Loucy (cell line): ENCODE measurements at regions not wholly inside any gene's neighbourhood (a gene's known extent, or its start where the extent isn't known, plus 50 kb on each side); places are given as distances from the start of the nearest gene placed in this dataset.

Source experiments
- H2AFZ ChIP-seq: fragments of 200-600 bp; sonication (generic); 2 replicates; pipeline ENCODE4 v1.6.0; 2016; ENCODE audit warnings: antibody characterized with exemption, mild to moderate bottlenecking, low read length, moderate library complexity
- H3F3A ChIP-seq: fragments of 200-600 bp; 2 replicates; pipeline ENCODE4 v1.6.0; 2016; ENCODE audit warnings: antibody characterized with exemption, low read depth, mild to moderate bottlenecking
- H3K27me3 ChIP-seq: fragments of 200-600 bp; sonication (generic); 2 replicates; pipeline ENCODE4 v1.6.1; 2014; ENCODE audit warnings: low read length, mild to moderate bottlenecking; ENCODE audit not compliant: insufficient read depth, poor library complexity, severe bottlenecking
- H3K36me3 ChIP-seq: fragments of 200-600 bp; sonication (generic); 2 replicates; pipeline ENCODE4 v1.6.1; 2016; ENCODE audit warnings: low read length; ENCODE audit not compliant: insufficient read depth
- H3K4me1 ChIP-seq: fragments of 200-600 bp; sonication (generic); 2 replicates; pipeline ENCODE4 v1.5.1; 2014; ENCODE audit warnings: low read length, mild to moderate bottlenecking; ENCODE audit not compliant: insufficient read depth, poor library complexity, severe bottlenecking
- H3K4me2 ChIP-seq: fragments of 200-600 bp; sonication (generic); 2 replicates; pipeline ENCODE4 v1.6.0; 2014; ENCODE audit warnings: antibody characterized with exemption, low read length, low read depth, mild to moderate bottlenecking; ENCODE audit not compliant: poor library complexity, severe bottlenecking
- H3K4me3 ChIP-seq: fragments of 200-600 bp; sonication (generic); 2 replicates; pipeline ENCODE4 v1.5.1; 2014; ENCODE audit warnings: low read length, mild to moderate bottlenecking, mixed read lengths; ENCODE audit not compliant: poor library complexity, severe bottlenecking
- H3K79me2 ChIP-seq: fragments of 200-600 bp; sonication (generic); 2 replicates; pipeline ENCODE4 v1.6.1; 2014; ENCODE audit warnings: low read length; ENCODE audit not compliant: insufficient read depth
- H3K9ac ChIP-seq: fragments of 200-600 bp; sonication (generic); 2 replicates; pipeline ENCODE4 v1.6.0; 2014; ENCODE audit warnings: mild to moderate bottlenecking, low read depth, low read length, moderate library complexity; ENCODE audit not compliant: poor library complexity, severe bottlenecking
- H3K9me2 ChIP-seq: fragments of 200-600 bp; sonication (generic); replicated peaks from 2 replicates; pipeline ENCODE4 v1.6.1; 2016; ENCODE audit warnings: low read depth, low read length, mixed read lengths
- H3K9me3 ChIP-seq: fragments of 200-600 bp; sonication (generic); 2 replicates; pipeline ENCODE4 v1.6.1; 2014; ENCODE audit warnings: mild to moderate bottlenecking, antibody characterized with exemption, low read length, low read depth; ENCODE audit not compliant: insufficient read depth
- H4K20me1 ChIP-seq: fragments of 200-600 bp; sonication (generic); 2 replicates; pipeline ENCODE4 v1.6.0; 2014; ENCODE audit warnings: antibody characterized with exemption, low read length, mild to moderate bottlenecking; ENCODE audit not compliant: insufficient read depth, poor library complexity, severe bottlenecking
- EZH2phosphoT487 ChIP-seq: fragments of 200-600 bp; IDR thresholded peaks from 2 replicates; pipeline ENCODE4 v1.6.1; 2018; ENCODE audit warnings: antibody characterized with exemption, mild to moderate bottlenecking, moderate library complexity, borderline replicate concordance
- TF ChIP-seq, protein P1 (sequence below): fragments of 200-600 bp; sonication (generic); conservative IDR thresholded peaks from 2 replicates; pipeline ENCODE4 v1.5.1; 2014; ENCODE audit warnings: mild to moderate bottlenecking, antibody characterized with exemption, low read length

DNA sequence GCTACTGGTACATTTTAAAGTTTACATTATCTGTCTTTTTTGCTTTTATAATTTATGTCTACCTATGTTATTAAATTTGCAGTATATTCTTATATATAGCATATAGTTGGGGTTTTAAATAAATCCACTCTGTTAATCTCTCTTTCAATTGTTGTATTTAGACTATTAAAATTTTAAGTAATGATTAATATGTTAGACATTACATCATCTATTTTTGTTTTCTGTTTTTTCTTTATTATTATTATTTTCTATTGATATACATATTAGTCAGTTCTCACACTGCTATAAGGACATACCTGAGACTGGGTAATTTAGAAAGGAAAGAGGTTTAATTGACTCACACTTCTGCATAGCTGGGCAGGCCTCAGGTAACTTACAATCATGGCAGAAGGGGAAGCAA, 1338.2 kb upstream of the GJE1 start:
- Histone ChIP-seq H3K4me1 (no peaks in the 10 kb centered on the region), H3K36me3 (no peaks in the 10 kb centered on the region), H3K9ac (no peak overlapping the region), H3K27me3 (no peaks in the 10 kb centered on the region), H3K4me3 (no peak overlapping the region), H2AFZ (no peak overlapping the region), H3K4me2 (no peak overlapping the region), H4K20me1 (no peaks in the 10 kb centered on the region), H3K79me2 (no peaks in the 10 kb centered on the region), H3K9me2 (no peaks in the 10 kb centered on the region), H3F3A (no peaks in the 10 kb centered on the region), H3K9me3 (no peaks in the 10 kb centered on the region)
- TF ChIP-seq, protein P1, sequence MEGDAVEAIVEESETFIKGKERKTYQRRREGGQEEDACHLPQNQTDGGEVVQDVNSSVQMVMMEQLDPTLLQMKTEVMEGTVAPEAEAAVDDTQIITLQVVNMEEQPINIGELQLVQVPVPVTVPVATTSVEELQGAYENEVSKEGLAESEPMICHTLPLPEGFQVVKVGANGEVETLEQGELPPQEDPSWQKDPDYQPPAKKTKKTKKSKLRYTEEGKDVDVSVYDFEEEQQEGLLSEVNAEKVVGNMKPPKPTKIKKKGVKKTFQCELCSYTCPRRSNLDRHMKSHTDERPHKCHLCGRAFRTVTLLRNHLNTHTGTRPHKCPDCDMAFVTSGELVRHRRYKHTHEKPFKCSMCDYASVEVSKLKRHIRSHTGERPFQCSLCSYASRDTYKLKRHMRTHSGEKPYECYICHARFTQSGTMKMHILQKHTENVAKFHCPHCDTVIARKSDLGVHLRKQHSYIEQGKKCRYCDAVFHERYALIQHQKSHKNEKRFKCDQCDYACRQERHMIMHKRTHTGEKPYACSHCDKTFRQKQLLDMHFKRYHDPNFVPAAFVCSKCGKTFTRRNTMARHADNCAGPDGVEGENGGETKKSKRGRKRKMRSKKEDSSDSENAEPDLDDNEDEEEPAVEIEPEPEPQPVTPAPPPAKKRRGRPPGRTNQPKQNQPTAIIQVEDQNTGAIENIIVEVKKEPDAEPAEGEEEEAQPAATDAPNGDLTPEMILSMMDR: no peak
- no peak for TF ChIP-seq EZH2phosphoT487

DNA sequence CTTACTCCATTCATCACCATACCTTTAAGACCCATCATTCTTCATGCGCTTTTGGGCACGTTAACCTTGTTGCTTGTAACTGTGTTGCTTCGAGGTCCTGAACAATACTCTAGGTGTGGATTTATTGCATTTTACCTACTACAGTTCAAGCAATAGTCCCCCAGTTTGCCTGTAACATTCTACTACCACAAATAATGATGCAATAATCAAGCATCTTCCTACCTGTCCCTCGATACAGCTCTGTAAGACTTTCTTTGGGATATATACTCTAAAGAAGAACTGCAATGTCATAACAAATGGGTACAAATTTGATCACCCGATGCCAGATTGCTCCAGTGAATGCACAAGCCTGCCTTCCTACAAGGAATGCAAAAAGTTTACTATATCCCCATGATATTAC, 1342.6 kb upstream of the GJE1 start:
- Histone ChIP-seq H3K9me2 (no peaks in the 10 kb centered on the region), H3K27me3 (no peaks in the 10 kb centered on the region), H3K36me3 (no peaks in the 10 kb centered on the region), H3K9me3 (no peaks in the 10 kb centered on the region), H3K9ac (no peak overlapping the region), H2AFZ (no peak overlapping the region), H3K79me2 (no peaks in the 10 kb centered on the region), H4K20me1 (no peaks in the 10 kb centered on the region), H3K4me1 (no peaks in the 10 kb centered on the region), H3K4me2 (no peak overlapping the region), H3F3A (no peaks in the 10 kb centered on the region), H3K4me3 (no peak overlapping the region)
- no peak for TF ChIP-seq EZH2phosphoT487
- TF ChIP-seq, protein P1: no peak

DNA sequence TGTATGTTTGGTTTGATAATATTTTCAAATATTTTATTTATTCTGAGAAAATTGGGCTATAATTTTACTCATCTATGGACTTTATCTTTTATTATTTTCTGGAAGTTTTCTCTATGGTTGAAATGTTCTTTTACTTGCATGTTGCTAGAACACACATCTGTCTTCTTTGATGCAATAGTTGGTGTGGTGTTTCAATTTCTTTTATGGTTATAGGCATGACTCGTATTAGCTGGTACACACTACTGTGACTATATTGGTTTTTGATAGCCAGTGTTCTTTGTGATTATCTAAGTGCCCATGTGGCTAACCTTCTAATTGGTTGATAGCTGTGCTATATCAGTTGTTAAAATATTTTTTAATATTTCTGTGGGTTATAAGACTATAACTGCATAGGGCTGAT, 1343.3 kb upstream of the GJE1 start:
- no peak overlapping the region for H3K4me3 ChIP-seq
- H3K9ac ChIP-seq: no peak overlapping the region
- no peaks in the 10 kb centered on the region for H3K9me2 ChIP-seq
- no peaks in the 10 kb centered on the region for H3K4me1 ChIP-seq
- H4K20me1 ChIP-seq: no peaks in the 10 kb centered on the region
- H3K79me2 ChIP-seq: no peaks in the 10 kb centered on the region
- no peaks in the 10 kb centered on the region for H3K36me3 ChIP-seq
- no peak overlapping the region for H2AFZ ChIP-seq
- TF ChIP-seq, protein P1: no peak
- no peak for TF ChIP-seq EZH2phosphoT487
- H3F3A ChIP-seq: no peaks in the 10 kb centered on the region
- H3K4me2 ChIP-seq: no peak overlapping the region
- H3K9me3 ChIP-seq: no peaks in the 10 kb centered on the region
- no peaks in the 10 kb centered on the region for H3K27me3 ChIP-seq
